Stomach (tissue), 4 donors: ENCODE measurements at regions not wholly inside any gene's neighbourhood (a gene's known extent, or its start where the extent isn't known, plus 50 kb on each side); places are given as distances from the start of the nearest gene placed in this dataset.

Source experiments
- CTCF ChIP-seq, 7 experiments: fragments of 450-650 bp in 4 of 7; fragments of 200-600 bp in 3 of 7; sonication (generic) in 3 of 7; IDR thresholded peaks; one replicate each; pipeline ENCODE4 v1.5.1; 2016 to 2019; ENCODE audit warnings: antibody characterized with exemption in 7 of 7, control low read depth in 2 of 7, mild to moderate bottlenecking in 1 of 7
- POLR2A ChIP-seq, 4 donors: fragments of 450-650 bp; IDR thresholded peaks; one replicate each; pipeline ENCODE4 v1.6.1; 2016; ENCODE audit warnings: antibody characterized with exemption in 4 of 4, control low read depth in 2 of 4, mild to moderate bottlenecking in 1 of 4, moderate library complexity in 1 of 4

GRCh38 chr15:79156704-79157375 lies 66.3 kb upstream of the RASGRF1 start:
- no peak for TF ChIP-seq CTCF (IDR thresholded peaks at IDR 0.05)
- no peak for TF ChIP-seq POLR2A (IDR thresholded peaks at IDR 0.05)
